GM13976 (cell line): ENCODE measurements at regions not wholly inside any gene's neighbourhood (a gene's known extent, or its start where the extent isn't known, plus 50 kb on each side); places are given as distances from the start of the nearest gene placed in this dataset.

Experiments used
- DNase-seq: peaks from one replicate; pipeline ENCODE4 v3.0.0; 2012; ENCODE audit warnings: low spot score
- CTCF ChIP-seq: IDR thresholded peaks from 2 replicates; pipeline ENCODE4 v1.5.1; 2012; ENCODE audit warnings: borderline replicate concordance, mild to moderate bottlenecking; ENCODE audit not compliant: insufficient read depth; ENCODE audit errors: extremely low read depth, missing control alignments, control extremely low read depth
- in situ Hi-C: fragments of 300-500 bp; cut with MboI; formaldehyde crosslinking; loops from one replicate; pipeline ENCODE4 v1.12.0; 2022; ENCODE audit warnings: low sequenced_read_pairs, mixed read lengths, inconsistent platforms; ENCODE audit not compliant: unreplicated experiment

- TF ChIP-seq CTCF, result no peak
- DNase-seq, result no peak
- in situ Hi-C loops, result no loop called here
Observed at GRCh38 chr13:90403330-90404082, 944.0 kb upstream of the MIR17HG start.

- no peak for DNase-seq
- no peak for TF ChIP-seq CTCF
- in situ Hi-C loops, result no loop called here
Observed at GRCh38 chr13:90405301-90405700, 942.2 kb upstream of the MIR17HG start.

GRCh38 chr13:90412980-90413379 lies 934.5 kb upstream of the MIR17HG start:
- in situ Hi-C loops, result no loop called here

GRCh38 chr13:90413548-90413947 lies 933.9 kb upstream of the MIR17HG start:
- no peak for DNase-seq
- in situ Hi-C loops, result no loop called here
- TF ChIP-seq CTCF, result no peak

More at GRCh38 chr13:90412980-90413379, 934.5 kb upstream of the MIR17HG start:
- no peak for TF ChIP-seq CTCF
- no peak for DNase-seq

GRCh38 chr13:90414691-90415596 lies 932.5 kb upstream of the MIR17HG start:
- TF ChIP-seq CTCF, result no peak
- in situ Hi-C loops, result no loop called here
- no peak for DNase-seq

- TF ChIP-seq CTCF, result no peak
- in situ Hi-C loops, result no loop called here
- no peak for DNase-seq
Observed at GRCh38 chr13:90415902-90416301, 931.6 kb upstream of the MIR17HG start.
